Neural cell (in vitro differentiated cells): ENCODE measurements at regions not wholly inside any gene's neighbourhood (a gene's known extent, or its start where the extent isn't known, plus 50 kb on each side); places are given as distances from the start of the nearest gene placed in this dataset.

Source experiments
- CTCF ChIP-seq: fragments of 450-650 bp; IDR thresholded peaks from 2 replicates; pipeline ENCODE4 v1.5.1; 2014; ENCODE audit warnings: antibody characterized with exemption, mild to moderate bottlenecking, moderate library complexity; ENCODE audit not compliant: poor library complexity, severe bottlenecking
- POLR2AphosphoS5 ChIP-seq: IDR thresholded peaks from 2 replicates; pipeline ENCODE4 v1.6.1; 2012

GRCh38 chr20:5670874-5671273 lies 60.1 kb upstream of the GPCPD1 start:
- TF ChIP-seq CTCF (no peak), POLR2AphosphoS5 (no peak)
